ENCODE measurements at regions not wholly inside any gene's neighbourhood (a gene's known extent, or its start where the extent isn't known, plus 50 kb on each side); places are given as distances from the start of the nearest gene placed in this dataset.
"Not testable (repeated sequence)": the region's sequence is repeated elsewhere in the genome, so short reads cannot be mapped to it uniquely, and the experiment has no call there.

DNA sequence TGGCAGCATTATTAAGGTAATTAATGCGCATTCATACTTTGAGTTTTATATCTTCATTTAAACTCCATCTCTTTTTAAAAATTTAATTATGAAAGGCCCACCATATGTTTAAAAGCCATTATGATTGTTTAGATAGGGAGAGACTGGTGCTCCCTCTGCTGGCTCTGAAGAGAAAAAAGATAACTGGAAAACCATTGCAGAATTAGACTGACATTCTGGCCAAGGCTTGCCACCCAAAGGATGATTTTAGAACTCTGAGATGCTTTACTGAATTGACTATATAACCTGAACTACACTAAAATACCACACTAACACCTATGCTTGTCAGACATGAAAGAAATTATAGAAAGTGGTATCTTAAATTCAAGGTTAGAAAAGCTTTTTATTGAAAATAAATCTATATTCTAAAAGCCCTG lies 127.6 kb upstream of the SPOPL start:
- no peaks in the 10 kb centered on the region for H3K9me3 ChIP-seq (ENCODE audit: insufficient read depth, low read depth, low read length)
- H3K9ac ChIP-seq (ENCODE audit: low read depth, low read length) = no peak overlapping the region
- H3K27ac ChIP-seq (ENCODE audit: low read length) = no peak overlapping the region
- H3K4me3 ChIP-seq (ENCODE audit: low read length) = no peak overlapping the region
- H3K27me3 ChIP-seq (ENCODE audit: insufficient read depth, low read length) = no peaks in the 10 kb centered on the region
- H3K4me1 ChIP-seq (ENCODE audit: insufficient read depth, low read length) = no peaks in the 10 kb centered on the region
- no peaks in the 10 kb centered on the region for H3K36me3 ChIP-seq (ENCODE audit: insufficient read depth, low read depth, low read length)

DNA sequence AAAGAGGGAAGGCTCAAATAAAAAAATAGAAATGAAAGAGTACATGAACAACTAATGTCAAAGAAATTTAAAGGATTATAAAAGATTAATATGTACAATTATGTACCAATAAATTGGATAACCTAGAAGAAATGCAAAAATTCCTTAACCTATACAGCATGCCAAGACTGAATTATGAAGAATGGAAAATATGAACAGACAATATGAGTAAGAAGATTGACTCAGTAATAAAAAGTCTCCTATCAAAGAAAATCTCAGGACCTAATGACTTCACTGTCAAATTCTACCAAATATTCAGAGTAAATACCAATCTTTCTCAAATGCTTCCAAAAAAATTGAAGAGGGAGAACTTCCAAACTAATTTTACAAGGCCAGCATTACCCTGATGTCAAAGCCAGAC lies 120.2 kb upstream of the SPOPL start:
- Histone ChIP-seq H3K4me1 (ENCODE audit: insufficient read depth, low read length) (no peaks in the 10 kb centered on the region), H3K9ac (ENCODE audit: low read depth, low read length) (no peak overlapping the region), H3K36me3 (ENCODE audit: insufficient read depth, low read depth, low read length) (no peaks in the 10 kb centered on the region), H3K27me3 (ENCODE audit: insufficient read depth, low read length) (no peaks in the 10 kb centered on the region), H3K9me3 (ENCODE audit: insufficient read depth, low read depth, low read length) (no peaks in the 10 kb centered on the region), H3K27ac (ENCODE audit: low read length) (no peak overlapping the region), H3K4me3 (ENCODE audit: low read length) (no peak overlapping the region)

DNA sequence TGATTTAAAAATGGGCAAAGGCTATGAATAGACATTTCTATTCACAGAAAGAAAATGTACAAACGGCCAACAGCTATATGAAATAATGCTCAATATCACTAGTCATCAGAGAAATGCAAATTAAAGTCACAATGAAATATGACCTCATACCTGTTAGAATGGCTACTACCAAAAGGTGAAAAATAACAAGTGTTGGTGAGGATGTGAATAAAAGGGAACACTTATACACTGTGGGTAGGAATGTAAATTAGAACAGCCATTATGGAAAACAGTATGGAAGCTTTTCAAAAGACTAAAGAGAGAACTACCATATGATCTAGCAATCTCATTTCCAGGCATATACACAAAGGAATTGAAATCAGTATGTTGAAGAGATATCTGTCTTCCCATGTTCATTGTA lies 118.9 kb upstream of the SPOPL start:
- Histone ChIP-seq H3K4me1 (ENCODE audit: insufficient read depth, low read length) (no peaks in the 10 kb centered on the region), H3K9ac (ENCODE audit: low read depth, low read length) (no peak overlapping the region), H3K36me3 (ENCODE audit: insufficient read depth, low read depth, low read length) (no peaks in the 10 kb centered on the region), H3K9me3 (ENCODE audit: insufficient read depth, low read depth, low read length) (no peaks in the 10 kb centered on the region), H3K27ac (ENCODE audit: low read length) (no peak overlapping the region), H3K27me3 (ENCODE audit: insufficient read depth, low read length) (no peaks in the 10 kb centered on the region), H3K4me3 (ENCODE audit: low read length) (no peak overlapping the region)

GRCh38 chr2:138386191-138386590 lies 115.4 kb upstream of the SPOPL start:
- not testable (repeated sequence) for H3K27me3 ChIP-seq (ENCODE audit: insufficient read depth, low read length); H3K4me3 ChIP-seq (ENCODE audit: low read length); H3K9me3 ChIP-seq (ENCODE audit: insufficient read depth, low read depth, low read length); H3K36me3 ChIP-seq (ENCODE audit: insufficient read depth, low read depth, low read length); H3K4me1 ChIP-seq (ENCODE audit: insufficient read depth, low read length); H3K9ac ChIP-seq (ENCODE audit: low read depth, low read length); H3K27ac ChIP-seq (ENCODE audit: low read length)

DNA sequence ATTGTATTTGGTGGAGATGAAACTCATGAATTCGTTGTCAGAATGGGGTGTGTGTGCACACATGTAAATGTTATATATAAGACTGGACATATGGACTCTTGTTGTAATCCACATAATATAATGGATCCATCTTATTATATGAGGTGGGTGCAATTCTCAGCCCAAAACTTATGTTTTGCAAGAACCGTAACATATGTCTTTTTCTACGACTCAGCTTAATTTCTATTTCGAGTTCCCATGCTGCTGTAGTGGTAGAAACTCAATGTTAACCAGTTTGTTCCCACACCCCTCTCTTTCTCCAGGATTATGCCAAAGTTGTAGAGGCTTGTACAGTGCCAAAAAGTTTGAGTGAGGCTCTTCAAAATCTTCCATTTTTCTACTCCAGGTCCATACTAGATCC lies 112.5 kb upstream of the SPOPL start:
- no peaks in the 10 kb centered on the region for H3K9me3 ChIP-seq (ENCODE audit: insufficient read depth, low read depth, low read length)
- no peaks in the 10 kb centered on the region for H3K4me1 ChIP-seq (ENCODE audit: insufficient read depth, low read length)
- no peak overlapping the region for H3K4me3 ChIP-seq (ENCODE audit: low read length)
- H3K36me3 ChIP-seq (ENCODE audit: insufficient read depth, low read depth, low read length) = no peaks in the 10 kb centered on the region
- no peaks in the 10 kb centered on the region for H3K27me3 ChIP-seq (ENCODE audit: insufficient read depth, low read length)
- H3K9ac ChIP-seq (ENCODE audit: low read depth, low read length) = no peak overlapping the region
- H3K27ac ChIP-seq (ENCODE audit: low read length) = no peak overlapping the region

DNA sequence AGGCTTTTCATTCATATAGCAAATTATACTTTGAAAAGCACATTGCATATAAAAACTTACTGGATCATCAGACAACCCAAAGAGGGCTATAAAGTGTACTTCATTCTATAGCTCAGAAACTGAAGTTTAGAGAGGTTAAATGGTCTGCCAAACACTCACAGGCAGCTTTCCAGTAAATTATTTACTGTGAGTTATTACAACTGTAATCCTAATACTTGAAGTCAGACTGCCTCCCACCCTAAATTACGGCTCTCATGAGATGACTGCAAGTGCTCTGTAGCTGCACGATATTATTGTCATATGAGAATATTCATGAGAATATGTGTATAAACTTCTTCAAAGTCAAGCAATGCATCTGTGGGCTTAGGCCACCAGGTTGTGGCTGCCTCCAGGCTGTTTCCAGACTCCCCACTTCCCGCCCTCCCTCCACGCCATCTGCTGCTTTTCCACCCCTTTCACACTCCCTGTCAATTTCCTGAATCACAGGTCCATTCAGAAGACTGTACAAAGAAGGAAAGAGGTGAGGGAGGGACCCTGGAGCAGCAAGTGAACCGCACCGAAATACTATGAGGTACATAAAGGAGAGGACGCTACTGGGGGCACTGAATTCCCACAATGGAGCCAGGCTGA lies 111.1 kb upstream of the SPOPL start:
- Histone ChIP-seq H3K27ac (ENCODE audit: low read length) (no peak overlapping the region), H3K9me3 (ENCODE audit: insufficient read depth, low read depth, low read length) (no peaks in the 10 kb centered on the region), H3K4me1 (ENCODE audit: insufficient read depth, low read length) (no peaks in the 10 kb centered on the region), H3K36me3 (ENCODE audit: insufficient read depth, low read depth, low read length) (no peaks in the 10 kb centered on the region), H3K4me3 (ENCODE audit: low read length) (no peak overlapping the region), H3K9ac (ENCODE audit: low read depth, low read length) (no peak overlapping the region), H3K27me3 (ENCODE audit: insufficient read depth, low read length) (no peaks in the 10 kb centered on the region)

DNA sequence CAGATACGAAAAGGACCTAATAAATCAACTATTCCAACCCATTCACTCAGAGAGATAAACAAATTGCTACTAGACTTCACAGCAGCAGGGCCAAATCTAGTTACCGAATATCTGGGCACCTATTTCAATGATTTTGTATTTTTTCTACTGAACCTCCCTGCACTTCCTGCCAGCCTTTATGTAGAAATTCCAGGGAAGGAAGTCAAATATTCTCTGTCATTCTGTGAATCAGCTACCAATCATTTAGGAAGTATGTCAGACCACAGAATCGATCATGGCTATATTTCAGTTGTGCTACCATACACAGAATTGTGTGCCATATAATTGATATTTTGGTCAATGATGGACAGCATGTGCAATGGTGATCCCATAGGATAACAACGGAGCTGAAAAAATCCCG lies 109.6 kb upstream of the SPOPL start:
- H3K27me3 ChIP-seq (ENCODE audit: insufficient read depth, low read length) = no peaks in the 10 kb centered on the region

DNA sequence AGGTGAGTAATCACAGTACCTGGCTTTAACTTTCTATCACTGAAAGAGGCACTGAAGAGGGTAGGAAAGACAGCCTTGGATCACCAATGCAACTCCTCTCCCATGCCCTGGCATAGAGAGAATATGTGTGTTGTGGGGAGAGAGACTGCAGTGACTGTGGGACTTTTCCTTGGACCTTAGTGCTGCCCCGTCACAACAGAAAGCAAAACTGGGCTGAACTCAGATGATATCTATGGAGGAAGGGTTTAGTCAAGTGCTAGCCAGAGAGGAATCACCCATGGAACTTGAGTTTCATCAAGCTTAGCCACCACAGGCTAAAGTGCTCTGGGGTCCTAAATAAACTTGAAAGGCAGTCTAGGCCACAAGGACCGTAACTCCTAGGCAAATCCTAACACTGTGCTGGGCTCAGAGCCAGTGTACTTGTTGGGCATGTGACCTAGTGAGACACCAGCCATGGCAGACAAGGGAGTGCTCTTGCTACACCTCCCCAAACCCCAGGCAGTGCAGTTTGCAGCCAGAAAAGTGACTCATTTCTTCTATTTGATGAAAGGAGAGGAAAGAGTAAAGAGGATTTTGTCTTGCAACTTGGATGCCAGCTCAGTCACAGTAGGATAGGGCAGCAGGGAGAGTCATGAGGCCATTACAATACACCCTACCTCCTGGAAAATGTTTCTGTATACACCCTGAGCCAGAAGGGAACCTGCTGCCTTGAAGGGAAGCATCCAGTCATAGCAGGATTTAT lies 105.8 kb upstream of the SPOPL start:
- no peaks in the 10 kb centered on the region for H3K9me3 ChIP-seq (ENCODE audit: insufficient read depth, low read depth, low read length)
- H3K27ac ChIP-seq (ENCODE audit: low read length) = no peak overlapping the region
- H3K4me1 ChIP-seq (ENCODE audit: insufficient read depth, low read length) = no peaks in the 10 kb centered on the region
- no peak overlapping the region for H3K9ac ChIP-seq (ENCODE audit: low read depth, low read length)
- no peaks in the 10 kb centered on the region for H3K36me3 ChIP-seq (ENCODE audit: insufficient read depth, low read depth, low read length)
- H3K4me3 ChIP-seq (ENCODE audit: low read length) = no peak overlapping the region
- no peaks in the 10 kb centered on the region for H3K27me3 ChIP-seq (ENCODE audit: insufficient read depth, low read length)

More for the DNA sequence above, 109.6 kb upstream of the SPOPL start:
- H3K9ac ChIP-seq (ENCODE audit: low read depth, low read length) = no peak overlapping the region
- H3K4me1 ChIP-seq (ENCODE audit: insufficient read depth, low read length) = no peaks in the 10 kb centered on the region
- H3K4me3 ChIP-seq (ENCODE audit: low read length) = no peak overlapping the region
- H3K27ac ChIP-seq (ENCODE audit: low read length) = no peak overlapping the region
- no peaks in the 10 kb centered on the region for H3K9me3 ChIP-seq (ENCODE audit: insufficient read depth, low read depth, low read length)
- H3K36me3 ChIP-seq (ENCODE audit: insufficient read depth, low read depth, low read length) = no peaks in the 10 kb centered on the region

GRCh38 chr2:138396843-138397242 lies 104.7 kb upstream of the SPOPL start:
- Histone ChIP-seq H3K27ac (ENCODE audit: low read length) (no peak overlapping the region), H3K27me3 (ENCODE audit: insufficient read depth, low read length) (no peaks in the 10 kb centered on the region), H3K9me3 (ENCODE audit: insufficient read depth, low read depth, low read length) (no peaks in the 10 kb centered on the region), H3K9ac (ENCODE audit: low read depth, low read length) (no peak overlapping the region), H3K4me1 (ENCODE audit: insufficient read depth, low read length) (no peaks in the 10 kb centered on the region), H3K4me3 (ENCODE audit: low read length) (no peak overlapping the region), H3K36me3 (ENCODE audit: insufficient read depth, low read depth, low read length) (no peaks in the 10 kb centered on the region)

DNA sequence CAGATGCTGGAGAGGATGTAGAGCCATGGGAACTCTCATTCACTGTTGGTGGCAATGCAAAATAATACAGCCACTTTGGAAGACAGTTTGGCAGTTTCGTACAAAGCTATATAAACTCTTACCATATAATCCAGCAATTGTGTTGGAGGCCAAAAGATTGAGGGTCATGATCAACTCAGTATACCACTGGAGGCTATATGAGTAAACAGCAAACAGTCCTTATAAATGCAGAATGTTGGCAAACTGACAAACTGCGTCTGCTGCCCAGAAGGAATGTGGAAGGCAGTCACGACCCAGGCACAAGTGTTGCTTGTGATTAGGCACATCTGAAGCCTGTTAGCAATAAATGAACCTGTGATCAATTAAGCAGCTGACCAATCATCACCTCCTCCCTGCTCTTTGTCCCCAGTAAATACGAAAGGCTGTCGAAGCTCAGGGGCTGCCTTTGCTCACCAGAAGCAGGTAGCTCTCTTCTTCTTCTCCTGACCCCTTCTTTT lies 98.1 kb upstream of the SPOPL start:
- no peaks in the 10 kb centered on the region for H3K36me3 ChIP-seq (ENCODE audit: insufficient read depth, low read depth, low read length)
- no peaks in the 10 kb centered on the region for H3K27me3 ChIP-seq (ENCODE audit: insufficient read depth, low read length)
- H3K27ac ChIP-seq (ENCODE audit: low read length) = no peak overlapping the region
- no peak overlapping the region for H3K9ac ChIP-seq (ENCODE audit: low read depth, low read length)
- no peaks in the 10 kb centered on the region for H3K9me3 ChIP-seq (ENCODE audit: insufficient read depth, low read depth, low read length)
- peaks cover 4% of the 10 kb centered on the region; the same call in 1 of the 2 replicates for H3K4me1 ChIP-seq (ENCODE audit: insufficient read depth, low read length)
- no peak overlapping the region for H3K4me3 ChIP-seq (ENCODE audit: low read length)

DNA sequence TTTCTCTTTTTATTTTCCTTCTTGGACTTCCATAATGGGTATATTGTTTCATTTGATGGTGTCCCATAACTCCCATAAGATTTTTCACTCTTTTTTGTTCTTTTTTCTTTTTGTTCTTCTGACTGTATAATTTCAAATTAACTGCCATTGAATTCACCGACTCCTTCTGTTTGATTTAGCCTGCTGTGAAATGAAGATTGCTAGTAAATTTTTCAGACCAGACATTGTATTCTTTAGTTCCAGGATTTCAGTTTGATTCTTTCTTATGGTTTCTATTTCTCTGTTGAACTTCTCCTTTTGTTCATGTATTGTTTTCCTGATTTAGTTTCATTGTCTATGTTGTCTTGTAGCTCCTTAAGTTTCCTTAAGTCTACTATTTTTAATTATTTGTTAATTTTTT lies 87.6 kb upstream of the SPOPL start:
- Histone ChIP-seq H3K36me3 (ENCODE audit: insufficient read depth, low read depth, low read length) (no peaks in the 10 kb centered on the region), H3K4me1 (ENCODE audit: insufficient read depth, low read length) (no peaks in the 10 kb centered on the region), H3K27me3 (ENCODE audit: insufficient read depth, low read length) (no peaks in the 10 kb centered on the region), H3K9me3 (ENCODE audit: insufficient read depth, low read depth, low read length) (0 out of 2 replicates have a peak, but pooled peaks cover 5% of the 10 kb centered on the region), H3K9ac (ENCODE audit: low read depth, low read length) (no peak overlapping the region), H3K27ac (ENCODE audit: low read length) (no peak overlapping the region), H3K4me3 (ENCODE audit: low read length) (no peak overlapping the region)

- Histone ChIP-seq H3K4me1 (ENCODE audit: insufficient read depth, low read length) (no peaks in the 10 kb centered on the region), H3K27ac (ENCODE audit: low read length) (no peak overlapping the region), H3K36me3 (ENCODE audit: insufficient read depth, low read depth, low read length) (no peaks in the 10 kb centered on the region), H3K27me3 (ENCODE audit: insufficient read depth, low read length) (no peaks in the 10 kb centered on the region), H3K4me3 (ENCODE audit: low read length) (no peak overlapping the region), H3K9me3 (ENCODE audit: insufficient read depth, low read depth, low read length) (0 out of 2 replicates have a peak, but pooled peaks cover 5% of the 10 kb centered on the region), H3K9ac (ENCODE audit: low read depth, low read length) (no peak overlapping the region)
Observed at GRCh38 chr2:138415985-138416384, 85.6 kb upstream of the SPOPL start.
